Gastrocnemius medialis (tissue), 4 donors: ENCODE measurements at regions not wholly inside any gene's neighbourhood (a gene's known extent, or its start where the extent isn't known, plus 50 kb on each side); places are given as distances from the start of the nearest gene placed in this dataset.

Experiments used
- ATAC-seq, 2 donors: fragments of 150-250 bp; one replicate each; pipeline ENCODE4 v1.9.1; 2016
- DNase-seq, 2 donors: peaks; one replicate each; pipeline ENCODE4 v3.0.0-alpha.2; 2019
- H3K27ac ChIP-seq, 4 donors: fragments of 200-600 bp; sonication (generic); 1 replicate in 1 of 4; 2 replicates in 3 of 4; pipeline ENCODE4 v1.5.1; 2016 to 2018; ENCODE audit warnings: mild to moderate bottlenecking in 2 of 4, moderate library complexity in 1 of 4
- H3K27me3 ChIP-seq, 3 donors: fragments of 200-600 bp; sonication (generic) in 2 of 3; 1 replicate in 1 of 3; 2 replicates in 2 of 3; pipeline versions ENCODE4 v1.5.1 to v1.6.0; 2016 to 2019; ENCODE audit warnings: mild to moderate bottlenecking in 1 of 3, moderate library complexity in 1 of 3
- H3K36me3 ChIP-seq, 2 donors: fragments of 200-600 bp; sonication (generic) in 1 of 2; one replicate each; pipeline ENCODE4 v1.5.1; 2017 to 2018
- H3K4me1 ChIP-seq, 2 donors: fragments of 200-600 bp; sonication (generic) in 1 of 2; one replicate each; pipeline ENCODE4 v1.5.1; 2016 to 2017; ENCODE audit warnings: mild to moderate bottlenecking in 2 of 2
- H3K4me3 ChIP-seq, 4 donors: fragments of 200-600 bp; sonication (generic) in 3 of 4; 1 replicate in 1 of 4; 2 replicates in 3 of 4; pipeline ENCODE4 v1.5.1; 2016 to 2019; ENCODE audit warnings: mild to moderate bottlenecking in 2 of 4
- H3K9me3 ChIP-seq, 3 donors: fragments of 200-600 bp; sonication (generic) in 2 of 3; 1 replicate in 1 of 3; 2 replicates in 2 of 3; pipeline ENCODE4 v1.5.1; 2016 to 2019
- POLR2A ChIP-seq, 2 donors: fragments of 450-650 bp; IDR thresholded peaks; one replicate each; pipeline ENCODE4 v1.6.1; 2017; ENCODE audit warnings: antibody characterized with exemption in 2 of 2, mild to moderate bottlenecking in 2 of 2, moderate library complexity in 2 of 2
- in situ Hi-C, 4 donors: fragments of 200-750 bp; cut with MboI; loops; one replicate each; pipeline versions ENCODE4 v1.15.0 to v1.8.0; 2017; ENCODE audit warnings: low sequenced_read_pairs in 4 of 4
- intact Hi-C: fragments of 100-400 bp; cut with DNase I; formaldehyde crosslinking; loops from one replicate; pipeline ENCODE4 v1.15.1; 2023; ENCODE audit warnings: low total_unique reads
- TF ChIP-seq, protein P1 (sequence below), 5 experiments: fragments of 450-650 bp in 3 of 5; fragments of 200-600 bp in 2 of 5; sonication (generic) in 2 of 5; IDR thresholded peaks in 4 of 5; conservative IDR thresholded peaks in 1 of 5; 1 replicate in 4 of 5; 2 replicates in 1 of 5; pipeline ENCODE4 v1.5.1; 2016 to 2019; ENCODE audit warnings: antibody characterized with exemption in 5 of 5, mild to moderate bottlenecking in 3 of 5, moderate library complexity in 3 of 5

DNA sequence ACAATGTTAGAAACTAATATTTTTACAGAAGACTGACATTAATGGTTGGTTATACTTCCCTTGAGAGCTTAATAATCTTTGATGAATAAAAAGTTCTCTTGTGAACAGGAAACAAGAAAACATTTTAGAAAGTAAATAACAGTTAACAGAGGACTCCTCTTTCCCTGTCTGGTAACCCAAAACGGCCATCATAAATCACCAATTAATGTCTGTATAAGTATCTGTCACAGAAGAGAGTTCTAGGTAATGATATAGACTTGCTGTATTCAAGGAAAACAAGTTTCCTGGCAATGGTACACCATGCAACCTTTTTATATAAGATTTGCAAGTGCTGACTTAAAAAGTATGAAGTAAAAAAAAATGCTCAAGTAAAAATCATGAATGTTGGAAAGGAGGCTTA lies 426.7 kb downstream of the SOX2 start:
- intact Hi-C loops (no loop called here), in situ Hi-C loops (no loop called here)
- no peak overlapping the region for H3K4me3 ChIP-seq
- no peak for ATAC-seq
- no peaks in the 10 kb centered on the region for H3K4me1 ChIP-seq
- no peaks in the 10 kb centered on the region for H3K36me3 ChIP-seq
- DNase-seq = no peak
- H3K27ac ChIP-seq = no peak overlapping the region
- no peaks in the 10 kb centered on the region for H3K27me3 ChIP-seq
- H3K9me3 ChIP-seq = no peaks in the 10 kb centered on the region
- TF ChIP-seq POLR2A (IDR thresholded peaks at IDR 0.05) = no peak
- TF ChIP-seq, protein P1, sequence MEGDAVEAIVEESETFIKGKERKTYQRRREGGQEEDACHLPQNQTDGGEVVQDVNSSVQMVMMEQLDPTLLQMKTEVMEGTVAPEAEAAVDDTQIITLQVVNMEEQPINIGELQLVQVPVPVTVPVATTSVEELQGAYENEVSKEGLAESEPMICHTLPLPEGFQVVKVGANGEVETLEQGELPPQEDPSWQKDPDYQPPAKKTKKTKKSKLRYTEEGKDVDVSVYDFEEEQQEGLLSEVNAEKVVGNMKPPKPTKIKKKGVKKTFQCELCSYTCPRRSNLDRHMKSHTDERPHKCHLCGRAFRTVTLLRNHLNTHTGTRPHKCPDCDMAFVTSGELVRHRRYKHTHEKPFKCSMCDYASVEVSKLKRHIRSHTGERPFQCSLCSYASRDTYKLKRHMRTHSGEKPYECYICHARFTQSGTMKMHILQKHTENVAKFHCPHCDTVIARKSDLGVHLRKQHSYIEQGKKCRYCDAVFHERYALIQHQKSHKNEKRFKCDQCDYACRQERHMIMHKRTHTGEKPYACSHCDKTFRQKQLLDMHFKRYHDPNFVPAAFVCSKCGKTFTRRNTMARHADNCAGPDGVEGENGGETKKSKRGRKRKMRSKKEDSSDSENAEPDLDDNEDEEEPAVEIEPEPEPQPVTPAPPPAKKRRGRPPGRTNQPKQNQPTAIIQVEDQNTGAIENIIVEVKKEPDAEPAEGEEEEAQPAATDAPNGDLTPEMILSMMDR (IDR thresholded peaks at IDR 0.05 in 4 of 5, conservative IDR thresholded peaks at IDR 0.05 in 1 of 5) = no peak

DNA sequence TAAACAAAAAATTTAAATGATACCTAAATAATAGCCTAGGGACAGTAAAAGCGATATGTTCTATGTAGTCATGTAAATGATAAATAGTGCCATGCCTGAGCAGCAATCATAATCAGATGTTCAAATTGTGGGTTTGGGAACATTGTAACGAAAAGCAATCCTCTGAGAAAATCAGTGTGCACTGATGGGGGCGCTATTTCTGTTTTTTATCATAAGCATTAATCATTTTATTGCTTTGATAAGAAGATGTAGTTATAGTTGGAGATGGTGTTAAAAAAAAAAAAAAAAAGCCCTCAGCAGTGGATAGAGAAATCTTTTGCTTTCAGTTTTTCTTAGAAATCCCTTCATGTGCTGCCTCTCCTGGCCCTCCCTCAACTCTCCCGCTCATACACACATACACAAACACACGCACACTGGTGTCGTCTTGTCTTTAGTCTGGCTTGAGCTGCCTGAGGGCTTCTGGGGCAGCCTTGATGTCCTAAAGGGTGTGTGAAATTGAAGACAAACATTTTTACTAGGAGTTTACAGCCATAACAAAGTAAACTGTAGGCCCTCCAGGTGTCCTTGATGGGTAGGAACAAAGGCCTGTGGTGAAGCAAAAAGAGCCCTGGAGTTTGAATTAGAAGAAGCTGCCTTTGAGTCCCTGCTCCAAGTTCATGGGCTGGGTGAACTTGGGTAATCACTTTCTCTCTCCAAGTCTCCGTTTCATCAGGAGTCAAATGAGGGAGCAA lies 428.1 kb downstream of the SOX2 start:
- DNase-seq (no peak), ATAC-seq (no peak)
- Histone ChIP-seq H3K9me3 (no peaks in the 10 kb centered on the region), H3K27me3 (no peaks in the 10 kb centered on the region), H3K27ac (no peak overlapping the region), H3K36me3 (no peaks in the 10 kb centered on the region), H3K4me1 (no peaks in the 10 kb centered on the region), H3K4me3 (no peak overlapping the region)
- TF ChIP-seq POLR2A (IDR thresholded peaks at IDR 0.05) = no peak
- TF ChIP-seq, protein P1 (IDR thresholded peaks at IDR 0.05 in 4 of 5, conservative IDR thresholded peaks at IDR 0.05 in 1 of 5) = no peak
- in situ Hi-C loops (no loop called here), intact Hi-C loops (no loop called here)

DNA sequence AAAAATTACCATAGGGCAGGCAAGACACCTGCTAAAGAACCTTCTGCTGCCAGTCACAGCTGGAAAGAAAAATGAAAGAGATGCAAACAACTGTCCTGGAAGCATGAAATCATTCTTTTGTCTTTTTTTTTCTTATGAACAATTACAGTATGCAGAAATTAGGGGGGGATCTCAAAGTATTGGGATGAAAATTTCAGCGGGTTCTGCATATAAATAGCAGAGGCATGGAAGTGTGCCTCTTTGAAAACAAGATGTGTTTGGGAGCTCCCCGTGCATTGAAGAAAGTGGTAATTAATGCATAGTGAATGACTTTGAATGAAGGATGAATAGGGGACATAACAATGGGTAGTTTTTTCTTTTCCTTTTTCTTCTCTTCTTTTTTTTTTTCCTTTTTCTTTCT lies 431.2 kb downstream of the SOX2 start:
- no peak for ATAC-seq
- Histone ChIP-seq H3K4me3 (no peak overlapping the region), H3K36me3 (no peaks in the 10 kb centered on the region), H3K27ac (no peak overlapping the region), H3K27me3 (no peaks in the 10 kb centered on the region), H3K4me1 (no peaks in the 10 kb centered on the region), H3K9me3 (no peaks in the 10 kb centered on the region)
- TF ChIP-seq, protein P1 (IDR thresholded peaks at IDR 0.05 in 4 of 5, conservative IDR thresholded peaks at IDR 0.05 in 1 of 5) = no peak
- no peak for TF ChIP-seq POLR2A (IDR thresholded peaks at IDR 0.05)
- intact Hi-C loops (no loop called here), in situ Hi-C loops (no loop called here)
- DNase-seq = no peak

DNA sequence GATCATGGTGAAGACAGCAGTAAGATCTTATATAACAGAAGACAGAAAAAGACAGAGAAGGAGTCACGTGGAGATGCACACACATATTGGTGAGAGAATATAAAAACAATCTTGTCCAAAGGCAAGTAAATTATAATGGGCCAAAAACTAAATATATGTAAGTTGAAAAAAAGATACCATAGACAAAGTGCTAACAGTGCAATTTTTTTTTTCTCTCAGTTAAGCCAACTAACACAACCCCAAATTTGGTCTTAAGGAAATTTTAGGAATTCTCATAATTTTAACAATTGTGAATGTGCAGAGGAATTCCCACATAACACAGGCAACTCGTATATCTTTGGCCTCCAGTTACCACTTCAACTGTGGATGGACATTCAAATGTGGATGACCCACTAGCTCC lies 432.2 kb downstream of the SOX2 start:
- H3K9me3 ChIP-seq = no peaks in the 10 kb centered on the region
- no peaks in the 10 kb centered on the region for H3K36me3 ChIP-seq
- no peaks in the 10 kb centered on the region for H3K4me1 ChIP-seq
- no peaks in the 10 kb centered on the region for H3K27me3 ChIP-seq
- no peak for TF ChIP-seq POLR2A (IDR thresholded peaks at IDR 0.05)
- TF ChIP-seq, protein P1 (IDR thresholded peaks at IDR 0.05 in 4 of 5, conservative IDR thresholded peaks at IDR 0.05 in 1 of 5) = no peak
- in situ Hi-C loops (no loop called here), intact Hi-C loops (no loop called here)
- ATAC-seq (no peak), DNase-seq (no peak)
- no peak overlapping the region for H3K4me3 ChIP-seq
- H3K27ac ChIP-seq = no peak overlapping the region

DNA sequence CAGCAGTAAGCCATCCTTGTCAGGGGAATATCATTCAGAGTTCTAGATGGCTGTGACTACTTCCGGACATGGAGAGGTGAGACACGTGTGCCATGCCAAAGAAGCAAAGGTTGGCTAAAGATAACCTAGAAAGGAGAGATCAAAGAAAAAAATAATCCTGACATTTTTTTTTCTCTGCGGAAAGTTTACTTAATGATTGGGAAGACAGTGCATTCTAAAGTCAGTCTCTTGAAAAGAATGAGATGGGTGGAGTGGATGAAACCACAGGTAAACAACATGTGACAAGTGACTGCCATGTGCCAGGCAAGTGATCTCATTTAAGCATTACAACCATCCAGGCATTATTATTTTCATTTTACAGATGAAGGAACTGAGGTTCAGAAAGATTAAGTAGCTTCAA lies 436.6 kb downstream of the SOX2 start:
- DNase-seq (no peak), ATAC-seq (no peak)
- H3K27ac ChIP-seq = no peak overlapping the region
- H3K4me1 ChIP-seq = no peaks in the 10 kb centered on the region
- TF ChIP-seq, protein P1 (IDR thresholded peaks at IDR 0.05 in 4 of 5, conservative IDR thresholded peaks at IDR 0.05 in 1 of 5) = no peak
- TF ChIP-seq POLR2A (IDR thresholded peaks at IDR 0.05) = no peak
- H3K4me3 ChIP-seq = no peak overlapping the region
- no peaks in the 10 kb centered on the region for H3K27me3 ChIP-seq
- in situ Hi-C loops (no loop called here), intact Hi-C loops (no loop called here)
- H3K36me3 ChIP-seq = no peaks in the 10 kb centered on the region
- no peaks in the 10 kb centered on the region for H3K9me3 ChIP-seq
